PC-9 (cell line): ENCODE measurements at regions not wholly inside any gene's neighbourhood (a gene's known extent, or its start where the extent isn't known, plus 50 kb on each side); places are given as distances from the start of the nearest gene placed in this dataset.

Experiments
- BruUV-seq: library from RNA; stranded (reverse); fragments of 400-500 nt; replicated peaks from 2 replicates; lab custom pipeline; 2021; lab: Mats Ljungman, UMichigan
- CTCF ChIA-PET: fragments of 300-600 bp; sonication (Branson Sonifier 250); formaldehyde crosslinking; loops from one replicate; lab custom pipeline; 2022; ENCODE audit warnings: antibody characterized with exemption; lab: Charles Lee
- POLR2A ChIA-PET: fragments of 300-600 bp; sonication (Branson Sonifier 250); formaldehyde crosslinking; loops from one replicate; lab custom pipeline; 2022; ENCODE audit warnings: antibody characterized with exemption; ENCODE audit not compliant: unreplicated experiment; lab: Charles Lee
- DNase-seq, 2 experiments: peaks; one replicate each; pipeline versions ENCODE4 v3.0.0 to v3.0.0-alpha.2; 2015 to 2022; ENCODE audit warnings: mixed read lengths in 1 of 2
- H2AFZ ChIP-seq: fragments of 200-600 bp; sonication (generic); 2 replicates; pipeline ENCODE4 v1.8.1; 2017; ENCODE audit warnings: antibody characterized with exemption
- H3F3A ChIP-seq: fragments of 200-600 bp; sonication (generic); 2 replicates; pipeline ENCODE4 v1.8.1; 2017; ENCODE audit warnings: antibody characterized with exemption, mild to moderate bottlenecking, low read depth; ENCODE audit not compliant: insufficient read depth
- H3K27ac ChIP-seq: fragments of 200-600 bp; sonication (generic); 2 replicates; pipeline ENCODE4 v1.6.1; 2016; ENCODE audit warnings: mixed run types
- H3K27me3 ChIP-seq: fragments of 200-600 bp; sonication (generic); 2 replicates; pipeline ENCODE4 v1.6.1; 2016; ENCODE audit warnings: low read depth, mixed run types; ENCODE audit not compliant: insufficient read depth
- H3K36me3 ChIP-seq: fragments of 200-600 bp; sonication (generic); 2 replicates; pipeline ENCODE4 v1.6.1; 2016; ENCODE audit warnings: low read depth, mixed run types
- H3K4me1 ChIP-seq: fragments of 200-600 bp; sonication (generic); replicated peaks from 2 replicates; pipeline ENCODE4 v1.6.1; 2016; ENCODE audit warnings: mixed run types; ENCODE audit not compliant: insufficient read depth
- H3K4me2 ChIP-seq: fragments of 200-600 bp; sonication (generic); 2 replicates; pipeline ENCODE4 v1.6.1; 2017; ENCODE audit warnings: mixed run types
- H3K4me3 ChIP-seq: fragments of 200-600 bp; sonication (generic); 2 replicates; pipeline ENCODE4 v1.6.1; 2016; ENCODE audit warnings: mixed run types
- H3K79me2 ChIP-seq: fragments of 200-600 bp; sonication (generic); 2 replicates; pipeline ENCODE4 v1.6.1; 2017; ENCODE audit warnings: low read depth, mixed run types
- H3K9me2 ChIP-seq: fragments of 200-600 bp; sonication (generic); 2 replicates; pipeline ENCODE4 v1.8.1; 2017; ENCODE audit warnings: mild to moderate bottlenecking; ENCODE audit not compliant: insufficient read depth
- H3K9me3 ChIP-seq: fragments of 200-600 bp; sonication (generic); 2 replicates; pipeline ENCODE4 v1.8.1; 2016; ENCODE audit warnings: low read depth; ENCODE audit not compliant: insufficient read depth
- H4K20me1 ChIP-seq: fragments of 200-600 bp; sonication (generic); 2 replicates; pipeline ENCODE4 v1.8.1; 2017; ENCODE audit not compliant: insufficient read depth
- EZH2 ChIP-seq: fragments of 200-600 bp; sonication (generic); IDR thresholded peaks from 2 replicates; pipeline ENCODE4 v1.8.0; 2017; ENCODE audit warnings: antibody characterized with exemption, low read depth
- intact Hi-C: fragments of 100-400 bp; cut with micrococcal nuclease; formaldehyde crosslinking; loops from one replicate; pipeline ENCODE4 v1.10.0; 2022; ENCODE audit not compliant: unreplicated experiment
- TF ChIP-seq, protein P1 (sequence below): fragments of 200-600 bp; sonication (generic); conservative IDR thresholded peaks from 2 replicates; pipeline ENCODE4 v1.6.1; 2017; ENCODE audit warnings: mixed run types, antibody characterized with exemption, mild to moderate bottlenecking, moderate library complexity

DNA sequence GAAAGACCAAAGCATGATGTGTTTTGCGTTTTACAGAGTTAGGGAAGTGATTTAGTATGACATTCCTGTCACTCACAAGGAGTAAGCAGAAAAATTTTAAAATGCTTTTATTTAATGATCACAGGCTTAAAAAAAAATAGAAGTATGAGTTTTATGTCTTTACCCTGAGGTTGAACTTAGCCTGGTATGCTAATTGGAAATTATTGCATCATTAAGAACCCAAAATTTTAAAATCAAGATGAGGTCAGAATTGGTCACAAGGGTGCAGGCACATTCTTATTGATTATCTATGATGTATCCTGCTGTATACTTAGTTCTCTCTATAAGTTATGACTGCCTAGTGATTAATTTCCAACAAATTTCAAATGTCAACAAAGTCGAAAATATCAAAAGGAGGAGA, 585.6 kb upstream of the ALCAM start:
- DNase-seq = no peak
- Histone ChIP-seq H2AFZ (no peak overlapping the region), H3K9me3 (peaks cover 5% of the 10 kb centered on the region; the same call in 1 of the 2 replicates), H3K4me3 (no peak overlapping the region), H3K27ac (no peak overlapping the region), H3K79me2 (no peaks in the 10 kb centered on the region), H3K9me2 (no peaks in the 10 kb centered on the region), H3K36me3 (no peaks in the 10 kb centered on the region), H3F3A (no peaks in the 10 kb centered on the region), H3K4me2 (no peak overlapping the region), H3K27me3 (no peaks in the 10 kb centered on the region), H3K4me1 (no peaks in the 10 kb centered on the region), H4K20me1 (no peaks in the 10 kb centered on the region)
- no TSS peak for BruUV-seq
- ChIA-PET CTCF (interaction anchor here (0.5 kb wide), 1 partner anchor 223 kb away, joined by 4 read pairs; no protein-coding TSS in a partner anchor), POLR2A (no interaction called here)
- TF ChIP-seq, protein P1, sequence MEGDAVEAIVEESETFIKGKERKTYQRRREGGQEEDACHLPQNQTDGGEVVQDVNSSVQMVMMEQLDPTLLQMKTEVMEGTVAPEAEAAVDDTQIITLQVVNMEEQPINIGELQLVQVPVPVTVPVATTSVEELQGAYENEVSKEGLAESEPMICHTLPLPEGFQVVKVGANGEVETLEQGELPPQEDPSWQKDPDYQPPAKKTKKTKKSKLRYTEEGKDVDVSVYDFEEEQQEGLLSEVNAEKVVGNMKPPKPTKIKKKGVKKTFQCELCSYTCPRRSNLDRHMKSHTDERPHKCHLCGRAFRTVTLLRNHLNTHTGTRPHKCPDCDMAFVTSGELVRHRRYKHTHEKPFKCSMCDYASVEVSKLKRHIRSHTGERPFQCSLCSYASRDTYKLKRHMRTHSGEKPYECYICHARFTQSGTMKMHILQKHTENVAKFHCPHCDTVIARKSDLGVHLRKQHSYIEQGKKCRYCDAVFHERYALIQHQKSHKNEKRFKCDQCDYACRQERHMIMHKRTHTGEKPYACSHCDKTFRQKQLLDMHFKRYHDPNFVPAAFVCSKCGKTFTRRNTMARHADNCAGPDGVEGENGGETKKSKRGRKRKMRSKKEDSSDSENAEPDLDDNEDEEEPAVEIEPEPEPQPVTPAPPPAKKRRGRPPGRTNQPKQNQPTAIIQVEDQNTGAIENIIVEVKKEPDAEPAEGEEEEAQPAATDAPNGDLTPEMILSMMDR = no peak
- intact Hi-C loops = no loop called here

DNA sequence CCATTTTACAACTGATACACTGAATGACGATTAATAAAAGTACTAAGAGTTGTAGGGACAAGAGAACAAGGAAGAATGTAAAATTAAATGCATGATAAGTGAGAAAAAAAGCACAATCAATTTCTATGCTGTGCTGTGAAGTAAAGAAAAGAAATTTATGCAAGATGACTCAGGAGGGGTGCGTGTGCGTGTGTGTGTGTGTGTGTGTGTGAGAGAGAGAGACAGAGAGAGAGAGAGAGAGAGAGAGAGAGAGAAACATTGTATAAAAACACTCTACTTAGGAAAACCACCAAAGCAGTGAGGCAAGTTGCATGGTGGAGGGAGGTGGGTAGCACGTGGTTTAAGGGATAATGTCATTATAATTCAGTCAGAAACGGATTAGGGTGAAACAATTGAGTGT, 580.8 kb upstream of the ALCAM start:
- H3K27me3 ChIP-seq = no peaks in the 10 kb centered on the region
- CTCF ChIA-PET = no interaction called here
- intact Hi-C loops = no loop called here
- H3K4me2 ChIP-seq = no peak overlapping the region
- POLR2A ChIA-PET = no interaction called here
- no peak for DNase-seq
- peak overlapping the region; percentile 42 for H2AFZ ChIP-seq
- H3K27ac ChIP-seq = no peak overlapping the region
- H3K36me3 ChIP-seq = no peaks in the 10 kb centered on the region
- H4K20me1 ChIP-seq = no peaks in the 10 kb centered on the region
- no peaks in the 10 kb centered on the region for H3F3A ChIP-seq
- no peaks in the 10 kb centered on the region for H3K9me3 ChIP-seq
- no peak for TF ChIP-seq EZH2
- TF ChIP-seq, protein P1 = no peak
- BruUV-seq = no TSS peak
- H3K79me2 ChIP-seq = no peaks in the 10 kb centered on the region
- no peaks in the 10 kb centered on the region for H3K4me1 ChIP-seq
- no peak overlapping the region for H3K4me3 ChIP-seq
- H3K9me2 ChIP-seq = no peaks in the 10 kb centered on the region

DNA sequence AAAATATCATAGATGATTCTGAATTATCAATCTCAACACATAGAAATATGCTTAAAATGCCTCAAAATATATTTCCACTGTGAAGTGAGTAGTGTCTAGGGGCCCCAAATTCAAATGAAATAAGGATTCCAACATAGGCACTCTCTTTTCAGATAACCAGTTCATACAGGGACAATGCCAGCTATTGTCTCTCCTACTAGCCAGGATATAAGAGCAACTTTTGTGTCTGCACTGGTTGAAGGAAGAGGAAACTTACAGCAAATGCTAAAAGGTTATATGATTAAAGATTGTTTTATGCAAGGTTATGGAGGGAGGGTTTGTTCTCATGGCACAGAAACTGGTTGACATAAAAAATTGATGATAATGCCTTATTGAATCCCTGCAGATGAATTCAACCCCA, 579.4 kb upstream of the ALCAM start:
- POLR2A ChIA-PET = no interaction called here

More for the DNA sequence above, 579.4 kb upstream of the ALCAM start:
- H3K4me1 ChIP-seq = no peaks in the 10 kb centered on the region
- no peaks in the 10 kb centered on the region; the same call in 1 of the 2 replicates for H3F3A ChIP-seq
- TF ChIP-seq, protein P1 = no peak
- no peak for TF ChIP-seq EZH2
- H3K36me3 ChIP-seq = no peaks in the 10 kb centered on the region
- no peak overlapping the region for H2AFZ ChIP-seq
- H3K4me2 ChIP-seq = no peak overlapping the region
- CTCF ChIA-PET = no interaction called here
- no TSS peak for BruUV-seq
- H3K27ac ChIP-seq = no peak overlapping the region
- no peaks in the 10 kb centered on the region for H3K9me3 ChIP-seq
- intact Hi-C loops = no loop called here
- no peak overlapping the region for H3K4me3 ChIP-seq
- DNase-seq = no peak
- no peaks in the 10 kb centered on the region for H3K79me2 ChIP-seq
- no peaks in the 10 kb centered on the region for H3K27me3 ChIP-seq
- no peaks in the 10 kb centered on the region for H4K20me1 ChIP-seq
- H3K9me2 ChIP-seq = no peaks in the 10 kb centered on the region
